GM13976 (cell line): ENCODE measurements at regions not wholly inside any gene's neighbourhood (a gene's known extent, or its start where the extent isn't known, plus 50 kb on each side); places are given as distances from the start of the nearest gene placed in this dataset.

Experiments used
- DNase-seq: peaks from one replicate; pipeline ENCODE4 v3.0.0; 2012; ENCODE audit warnings: low spot score
- in situ Hi-C: fragments of 300-500 bp; cut with MboI; formaldehyde crosslinking; loops from one replicate; pipeline ENCODE4 v1.12.0; 2022; ENCODE audit warnings: low sequenced_read_pairs, mixed read lengths, inconsistent platforms; ENCODE audit not compliant: unreplicated experiment
- TF ChIP-seq, protein P1 (sequence below): IDR thresholded peaks from 2 replicates; pipeline ENCODE4 v1.5.1; 2012; ENCODE audit warnings: borderline replicate concordance, mild to moderate bottlenecking; ENCODE audit not compliant: insufficient read depth; ENCODE audit errors: extremely low read depth, missing control alignments, control extremely low read depth

DNA sequence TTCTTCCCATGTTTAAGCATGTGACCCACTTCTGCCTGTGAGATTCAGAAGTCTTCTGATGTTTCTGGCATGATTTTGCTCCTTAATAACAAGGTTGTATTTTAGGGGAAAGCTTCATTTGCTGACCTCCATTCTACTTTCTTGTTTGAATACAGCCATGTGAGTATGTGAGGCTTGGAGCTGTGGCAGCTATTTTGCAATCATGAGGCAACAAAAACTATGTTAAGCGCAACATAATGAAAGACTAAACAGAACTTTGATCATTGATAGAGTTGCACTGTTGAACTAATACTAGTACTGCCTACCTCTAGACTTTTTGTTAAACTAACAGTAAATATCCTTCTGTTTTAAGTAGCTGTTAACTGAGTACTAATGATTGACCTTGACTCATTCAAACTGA is 203.8 kb upstream of the FAM3C start:
- in situ Hi-C loops = no loop called here
- TF ChIP-seq, protein P1, sequence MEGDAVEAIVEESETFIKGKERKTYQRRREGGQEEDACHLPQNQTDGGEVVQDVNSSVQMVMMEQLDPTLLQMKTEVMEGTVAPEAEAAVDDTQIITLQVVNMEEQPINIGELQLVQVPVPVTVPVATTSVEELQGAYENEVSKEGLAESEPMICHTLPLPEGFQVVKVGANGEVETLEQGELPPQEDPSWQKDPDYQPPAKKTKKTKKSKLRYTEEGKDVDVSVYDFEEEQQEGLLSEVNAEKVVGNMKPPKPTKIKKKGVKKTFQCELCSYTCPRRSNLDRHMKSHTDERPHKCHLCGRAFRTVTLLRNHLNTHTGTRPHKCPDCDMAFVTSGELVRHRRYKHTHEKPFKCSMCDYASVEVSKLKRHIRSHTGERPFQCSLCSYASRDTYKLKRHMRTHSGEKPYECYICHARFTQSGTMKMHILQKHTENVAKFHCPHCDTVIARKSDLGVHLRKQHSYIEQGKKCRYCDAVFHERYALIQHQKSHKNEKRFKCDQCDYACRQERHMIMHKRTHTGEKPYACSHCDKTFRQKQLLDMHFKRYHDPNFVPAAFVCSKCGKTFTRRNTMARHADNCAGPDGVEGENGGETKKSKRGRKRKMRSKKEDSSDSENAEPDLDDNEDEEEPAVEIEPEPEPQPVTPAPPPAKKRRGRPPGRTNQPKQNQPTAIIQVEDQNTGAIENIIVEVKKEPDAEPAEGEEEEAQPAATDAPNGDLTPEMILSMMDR = no peak
- no peak for DNase-seq

DNA sequence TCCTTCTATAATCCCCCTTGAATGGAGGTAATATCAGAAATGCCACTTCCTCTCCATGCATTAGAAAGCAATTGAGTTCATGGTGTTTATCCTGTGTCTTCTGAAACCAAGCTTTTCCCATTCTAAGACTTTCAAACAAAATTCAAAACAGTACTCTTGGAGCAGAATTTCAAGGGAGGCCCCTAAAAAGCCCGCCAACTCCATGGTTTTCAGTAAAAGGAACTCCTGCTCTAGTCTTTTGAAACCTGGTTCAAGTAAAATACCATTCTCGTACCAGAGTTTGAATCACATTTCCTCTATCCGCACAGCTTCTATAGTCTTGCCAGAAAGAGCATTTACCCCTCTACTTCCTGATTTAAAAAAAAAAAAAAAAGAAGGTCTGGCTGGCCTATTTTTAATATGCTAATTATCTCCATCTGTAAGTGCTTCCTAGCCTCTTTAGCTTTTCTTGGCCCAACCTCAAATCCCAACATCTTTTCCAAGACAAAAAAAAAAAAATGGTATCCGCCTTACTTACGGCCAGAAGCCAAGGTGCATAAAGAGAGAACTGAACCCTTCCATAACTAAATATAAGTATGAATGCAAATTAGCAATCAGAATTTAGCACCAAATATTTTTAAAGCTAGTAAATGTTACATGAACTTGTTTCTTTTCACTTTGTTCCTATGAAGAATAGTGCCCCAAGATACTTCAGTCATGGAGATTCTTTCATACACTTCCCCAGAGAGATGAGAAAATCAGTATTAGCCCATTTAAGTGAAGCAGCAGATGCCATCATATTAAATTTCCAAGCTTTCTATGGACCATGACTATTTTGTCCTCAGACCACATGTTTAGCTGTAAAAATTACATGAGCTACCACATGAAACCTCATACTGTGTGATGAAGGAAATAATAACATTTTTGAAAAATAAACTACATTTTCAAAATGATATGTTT is 199.9 kb upstream of the FAM3C start:
- TF ChIP-seq, protein P1 = no peak
- in situ Hi-C loops = no loop called here
- no peak for DNase-seq

DNA sequence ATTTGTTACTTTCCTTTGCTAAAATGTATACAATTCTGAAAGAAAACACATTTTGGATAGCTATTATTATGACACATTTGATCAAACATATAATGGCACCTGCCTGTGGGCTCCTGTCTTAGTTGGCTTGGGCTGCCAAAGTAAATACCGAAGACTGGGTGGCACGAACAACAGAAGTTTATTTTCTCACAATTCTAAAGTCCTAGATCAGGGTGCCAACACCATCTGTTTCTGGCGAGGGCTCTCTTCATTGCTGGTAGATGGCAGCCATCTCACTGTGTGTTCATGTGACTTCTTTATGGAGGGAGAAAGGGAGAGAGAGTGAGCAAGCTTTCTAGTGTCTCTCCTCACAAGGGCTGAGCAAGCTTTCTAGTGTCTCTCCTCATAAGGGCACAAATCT is 195.8 kb upstream of the FAM3C start:
- DNase-seq = no peak
- in situ Hi-C loops = no loop called here

DNA sequence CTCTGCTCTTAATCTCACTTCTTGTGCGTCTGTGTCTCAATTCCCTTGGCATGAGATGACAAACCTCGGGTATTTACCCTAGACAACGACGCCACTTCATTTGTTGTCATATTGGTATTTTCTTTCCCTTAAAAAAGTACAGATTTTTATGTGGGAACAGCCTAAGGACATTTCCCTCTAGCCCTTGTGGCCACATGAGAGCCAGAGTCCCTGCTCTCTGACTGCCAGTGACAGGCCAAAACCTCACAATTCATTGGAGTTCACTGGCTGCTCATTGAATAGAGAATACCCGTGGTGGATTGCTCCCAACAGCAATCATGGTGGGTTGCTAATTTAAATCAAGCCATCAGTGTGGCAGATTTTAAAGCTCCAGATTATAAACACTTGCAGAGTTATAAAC is 191.3 kb upstream of the FAM3C start:
- in situ Hi-C loops = no loop called here
- TF ChIP-seq, protein P1 = no peak

More for the DNA sequence above, 195.8 kb upstream of the FAM3C start:
- TF ChIP-seq, protein P1 = no peak

DNA sequence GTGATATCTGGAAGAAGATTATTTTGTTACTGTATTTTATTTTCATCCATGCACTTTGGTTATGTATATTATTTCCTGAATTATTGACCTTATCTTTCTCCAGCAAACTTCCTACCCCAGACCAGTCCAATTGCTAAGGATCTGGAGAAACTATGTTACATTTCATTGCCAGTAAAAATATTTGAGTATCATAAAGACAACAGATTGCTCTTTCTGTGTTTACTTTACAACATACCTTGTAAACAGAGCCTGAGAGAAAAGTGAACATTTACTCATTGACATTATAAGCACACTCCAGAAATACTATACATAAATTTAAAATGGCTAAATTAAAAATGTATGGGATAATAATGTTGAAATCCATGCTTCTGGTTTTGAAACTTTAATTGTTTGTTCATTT is 186.2 kb upstream of the FAM3C start:
- no peak for DNase-seq
- TF ChIP-seq, protein P1 = no peak
- in situ Hi-C loops = no loop called here

More for the DNA sequence above, 191.3 kb upstream of the FAM3C start:
- DNase-seq = no peak

DNA sequence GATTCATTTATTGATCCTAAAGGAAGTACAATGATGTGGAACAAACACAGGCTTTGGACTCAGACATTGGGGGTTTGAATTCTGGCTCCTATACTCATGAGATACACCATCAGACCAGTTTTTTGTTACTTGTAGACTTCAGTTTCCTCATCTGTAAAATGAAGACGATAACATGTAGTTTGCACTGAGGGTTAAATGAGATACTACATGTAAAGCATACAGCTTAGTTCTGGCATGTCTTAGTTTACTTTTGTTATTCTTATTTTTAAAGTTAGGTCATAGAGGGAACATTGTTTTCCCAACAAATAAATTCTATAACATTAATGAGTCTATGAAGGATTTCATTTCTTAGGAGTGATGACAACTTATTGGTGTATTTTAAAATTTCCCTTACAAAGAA is 183.5 kb upstream of the FAM3C start:
- in situ Hi-C loops = no loop called here
- DNase-seq = no peak
- TF ChIP-seq, protein P1 = no peak
